Bronchial epithelial cell (primary cell): ENCODE measurements at regions not wholly inside any gene's neighbourhood (a gene's known extent, or its start where the extent isn't known, plus 50 kb on each side); places are given as distances from the start of the nearest gene placed in this dataset.
A peak's percentile ranks its signal among the peaks of the same experiment; 100 is the strongest.

Experiments
- DNase-seq: peaks from one replicate; pipeline ENCODE4 v3.0.0-alpha.2; 2010; ENCODE audit warnings: low read depth
- FAIRE-seq: peaks from 2 replicates; lab custom pipeline; 2011; peaks lifted over from hg19 to GRCh38; lab: Jason Lieb, UNC
- H3K27me3 ChIP-seq: 2 replicates; pipeline ENCODE4 v1.5.1; 2011; ENCODE audit warnings: low read length; ENCODE audit not compliant: control insufficient read depth, insufficient read depth
- H3K36me3 ChIP-seq: 2 replicates; pipeline ENCODE4 v1.5.1; 2011; ENCODE audit warnings: low read length; ENCODE audit not compliant: control insufficient read depth, insufficient read depth
- H3K4me3 ChIP-seq: 2 replicates; pipeline ENCODE4 v1.5.1; 2011; ENCODE audit warnings: mild to moderate bottlenecking, low read depth, low read length, control low read depth
- TF ChIP-seq, protein P1 (sequence below): IDR thresholded peaks from 2 replicates; pipeline ENCODE4 v1.5.1; 2011; ENCODE audit warnings: mild to moderate bottlenecking, moderate library complexity, low read length, control low read depth, inconsistent platforms; ENCODE audit not compliant: insufficient read depth, severe bottlenecking

DNA sequence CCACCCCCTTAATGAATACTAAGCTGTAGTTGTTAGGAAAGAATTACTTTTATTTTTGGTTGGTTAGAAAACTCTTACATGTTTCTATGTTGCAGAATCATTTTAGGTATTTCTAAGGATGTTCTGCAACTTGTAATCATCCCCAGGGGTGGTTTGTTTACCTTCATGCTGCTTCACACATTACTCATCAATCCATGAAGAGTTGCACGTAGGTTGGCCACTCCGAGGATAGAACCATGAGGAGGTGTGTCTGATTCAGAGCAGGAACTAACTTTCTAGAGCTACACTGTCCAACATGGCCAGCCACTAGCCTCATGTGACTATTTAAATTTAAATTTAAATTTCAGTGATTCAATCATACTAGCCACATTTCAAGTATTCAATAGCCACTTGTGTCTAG lies 127.2 kb upstream of the FRMPD4 start:
- FAIRE-seq (no peak), DNase-seq (peak; percentile 90)
- Histone ChIP-seq H3K27me3 (no peaks in the 10 kb centered on the region), H3K4me3 (no peak overlapping the region), H3K36me3 (no peaks in the 10 kb centered on the region)
- TF ChIP-seq, protein P1, sequence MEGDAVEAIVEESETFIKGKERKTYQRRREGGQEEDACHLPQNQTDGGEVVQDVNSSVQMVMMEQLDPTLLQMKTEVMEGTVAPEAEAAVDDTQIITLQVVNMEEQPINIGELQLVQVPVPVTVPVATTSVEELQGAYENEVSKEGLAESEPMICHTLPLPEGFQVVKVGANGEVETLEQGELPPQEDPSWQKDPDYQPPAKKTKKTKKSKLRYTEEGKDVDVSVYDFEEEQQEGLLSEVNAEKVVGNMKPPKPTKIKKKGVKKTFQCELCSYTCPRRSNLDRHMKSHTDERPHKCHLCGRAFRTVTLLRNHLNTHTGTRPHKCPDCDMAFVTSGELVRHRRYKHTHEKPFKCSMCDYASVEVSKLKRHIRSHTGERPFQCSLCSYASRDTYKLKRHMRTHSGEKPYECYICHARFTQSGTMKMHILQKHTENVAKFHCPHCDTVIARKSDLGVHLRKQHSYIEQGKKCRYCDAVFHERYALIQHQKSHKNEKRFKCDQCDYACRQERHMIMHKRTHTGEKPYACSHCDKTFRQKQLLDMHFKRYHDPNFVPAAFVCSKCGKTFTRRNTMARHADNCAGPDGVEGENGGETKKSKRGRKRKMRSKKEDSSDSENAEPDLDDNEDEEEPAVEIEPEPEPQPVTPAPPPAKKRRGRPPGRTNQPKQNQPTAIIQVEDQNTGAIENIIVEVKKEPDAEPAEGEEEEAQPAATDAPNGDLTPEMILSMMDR: no peak

DNA sequence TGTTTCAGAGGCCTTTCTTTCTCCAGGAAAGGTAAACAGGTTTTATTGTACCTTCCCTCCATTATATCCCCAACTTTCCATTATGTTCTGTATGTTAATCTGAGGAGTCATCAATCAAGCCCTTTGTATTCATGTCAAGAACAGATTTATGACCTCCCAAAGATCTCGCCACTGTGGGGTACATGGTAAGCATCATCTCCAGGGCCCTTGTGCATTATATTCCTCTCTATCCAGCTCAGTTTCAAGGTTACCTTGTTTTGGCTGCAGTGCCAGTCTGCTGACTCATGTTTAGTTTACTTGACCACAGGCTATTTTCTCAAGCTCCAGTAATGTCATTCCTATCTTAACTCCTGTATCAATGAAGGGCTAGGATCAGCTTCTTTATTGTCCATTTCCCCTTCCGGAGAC lies 125.1 kb upstream of the FRMPD4 start:
- FAIRE-seq (peak; percentile 64), DNase-seq (peak; percentile 71)
- TF ChIP-seq, protein P1: no peak
- Histone ChIP-seq H3K27me3 (no peaks in the 10 kb centered on the region), H3K4me3 (no peak overlapping the region), H3K36me3 (no peaks in the 10 kb centered on the region)

DNA sequence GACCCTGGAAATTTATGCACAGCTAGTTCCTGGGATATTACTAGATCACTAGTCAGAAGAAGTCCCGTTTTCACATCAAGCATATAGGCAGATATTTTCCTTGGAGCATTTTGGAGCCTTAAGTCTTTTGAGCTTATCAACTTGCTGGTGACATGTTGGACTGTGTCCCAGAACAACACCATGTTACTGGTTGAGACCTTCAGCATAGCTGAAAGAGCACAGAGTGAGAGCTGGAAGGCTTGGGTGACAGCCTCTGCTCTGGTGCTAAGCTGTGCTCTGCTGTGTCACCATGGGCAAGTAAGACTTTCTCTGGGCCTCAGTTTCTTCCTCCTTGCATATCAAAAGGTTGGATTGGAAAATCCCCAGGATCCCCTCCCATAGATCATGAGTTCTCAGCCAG lies 116.6 kb upstream of the FRMPD4 start:
- no peaks in the 10 kb centered on the region for H3K36me3 ChIP-seq
- FAIRE-seq (peak; percentile 23), DNase-seq (no peak)
- H3K27me3 ChIP-seq: no peaks in the 10 kb centered on the region
- no peak overlapping the region for H3K4me3 ChIP-seq
- TF ChIP-seq, protein P1: no peak

DNA sequence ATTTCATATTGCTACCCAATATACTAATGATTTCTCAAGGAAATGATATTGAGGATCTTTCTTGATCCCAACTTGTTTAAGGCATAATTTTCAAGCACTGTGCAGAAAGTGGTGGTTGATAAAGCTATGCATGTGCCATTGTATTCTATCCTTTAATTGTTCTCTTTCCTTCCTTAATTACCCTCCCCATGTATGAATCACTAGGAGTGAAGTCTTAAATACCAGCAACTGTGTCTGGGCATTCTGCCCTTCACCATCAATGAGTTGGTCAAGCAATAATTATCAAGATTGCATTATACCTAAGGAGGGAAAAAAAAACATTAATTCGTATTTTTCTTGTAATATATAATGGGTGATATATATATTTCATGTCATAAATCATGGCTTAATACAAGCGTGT lies 111.8 kb upstream of the FRMPD4 start:
- TF ChIP-seq, protein P1: no peak
- Histone ChIP-seq H3K27me3 (no peaks in the 10 kb centered on the region), H3K36me3 (no peaks in the 10 kb centered on the region), H3K4me3 (no peak overlapping the region)
- FAIRE-seq (no peak), DNase-seq (peak; percentile 17)

DNA sequence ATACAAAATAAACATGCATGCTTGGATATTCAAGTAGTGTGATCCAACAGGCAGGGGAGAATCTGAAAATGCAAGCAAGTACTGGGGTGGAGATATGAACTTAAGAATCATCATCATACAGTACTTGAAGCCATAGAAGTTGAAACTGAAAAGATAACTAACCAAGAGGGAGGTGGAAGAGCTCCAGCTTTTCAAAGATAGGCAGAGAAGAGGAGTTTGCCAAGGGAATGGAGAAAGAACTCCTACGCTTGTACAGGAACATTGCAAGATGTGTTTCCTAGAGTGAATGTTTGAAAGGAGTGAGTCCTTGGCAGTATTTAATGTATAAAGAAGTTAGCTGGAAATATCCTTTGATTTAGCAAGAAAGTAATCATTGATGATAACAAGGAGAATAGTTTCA lies 106.2 kb upstream of the FRMPD4 start:
- H3K4me3 ChIP-seq: no peak overlapping the region
- DNase-seq: no peak
- TF ChIP-seq, protein P1: no peak
- H3K27me3 ChIP-seq: no peaks in the 10 kb centered on the region
- no peak for FAIRE-seq
- H3K36me3 ChIP-seq: no peaks in the 10 kb centered on the region

DNA sequence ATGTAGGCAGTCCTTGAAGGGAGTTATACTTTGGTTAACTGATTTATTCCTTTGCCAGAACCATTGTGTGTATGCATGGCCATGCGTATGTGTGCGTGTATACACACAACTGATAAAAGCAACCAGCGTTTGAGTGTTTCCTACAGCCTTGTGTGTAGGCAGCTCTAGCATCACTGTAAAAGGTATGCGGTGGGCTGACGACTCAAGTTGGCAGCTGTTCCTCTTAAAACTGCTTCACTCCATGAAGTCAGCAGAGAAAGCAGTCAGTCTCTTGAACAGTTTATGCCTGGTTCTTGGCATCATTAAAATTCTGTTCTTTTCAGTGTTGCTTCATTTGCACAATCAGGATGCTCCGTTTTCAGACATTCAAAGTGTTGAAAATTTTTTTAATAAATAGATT lies 103.5 kb upstream of the FRMPD4 start:
- FAIRE-seq: no peak
- TF ChIP-seq, protein P1: no peak

More for the DNA sequence above, 103.5 kb upstream of the FRMPD4 start:
- Histone ChIP-seq H3K27me3 (no peaks in the 10 kb centered on the region), H3K36me3 (no peaks in the 10 kb centered on the region), H3K4me3 (no peak overlapping the region)
- no peak for DNase-seq
